ENCODE measurements at regions not wholly inside any gene's neighbourhood (a gene's known extent, or its start where the extent isn't known, plus 50 kb on each side); places are given as distances from the start of the nearest gene placed in this dataset.

DNA sequence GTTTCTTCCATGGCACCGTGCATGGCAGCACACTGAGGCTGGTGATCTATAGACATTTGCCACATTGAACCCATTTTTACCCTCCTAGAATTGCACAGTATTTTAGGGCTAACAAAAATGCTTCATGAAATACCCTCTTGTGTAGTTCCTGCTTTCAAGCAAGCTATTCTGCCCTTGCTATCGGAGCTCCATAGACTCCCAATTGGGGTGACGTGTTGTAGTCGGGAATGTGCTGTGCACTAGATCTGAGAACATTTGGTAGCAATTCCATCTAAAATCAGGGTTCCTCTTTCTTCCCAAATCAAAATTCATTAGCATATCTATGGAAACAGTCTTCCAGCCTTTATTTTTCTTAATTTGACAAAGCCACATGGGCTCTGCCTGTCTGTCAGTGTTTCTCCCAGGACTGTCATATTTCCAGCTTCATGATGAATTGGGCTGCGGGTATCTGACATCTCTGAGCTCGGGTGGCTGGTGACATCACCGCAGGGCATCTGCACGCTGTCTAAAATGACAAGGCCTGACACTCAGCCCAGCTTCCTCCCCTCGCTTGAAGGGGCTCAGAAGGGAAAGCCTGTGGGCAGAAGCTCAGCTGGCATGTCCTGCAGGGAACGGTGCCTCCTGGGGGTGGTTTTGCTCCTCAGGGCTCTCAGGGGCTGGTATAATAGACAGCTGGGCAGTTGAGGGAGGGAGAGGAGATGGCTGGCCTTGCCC is 406.4 kb downstream of the QKI start:
- no peaks in the 10 kb centered on the region for H3K79me2 ChIP-seq
- no peak overlapping the region for H3K4me2 ChIP-seq
- 86% methylated on average over 10 of the region's 10 CpGs for WGBS (ENCODE audit: low lambda C conversion rate, missing lambda C conversion rate)
- H3K9me2 ChIP-seq (replicated peaks; ENCODE audit: insufficient read depth) = no peaks in the 10 kb centered on the region
- no peak overlapping the region for H3K4me3 ChIP-seq
- H4K20me1 ChIP-seq (ENCODE audit: insufficient read depth, poor library complexity, severe bottlenecking) = no peaks in the 10 kb centered on the region
- H2AFZ ChIP-seq = no peak overlapping the region
- no peaks in the 10 kb centered on the region for H3K9me3 ChIP-seq (ENCODE audit: low read depth)
- H3K27ac ChIP-seq = no peak overlapping the region
- H3K4me1 ChIP-seq (ENCODE audit: insufficient read depth) = no peaks in the 10 kb centered on the region
- no peaks in the 10 kb centered on the region for H3K36me3 ChIP-seq (replicated peaks; ENCODE audit: insufficient read depth, low read depth)
- no peaks in the 10 kb centered on the region for H3K27me3 ChIP-seq
- DNase-seq (ENCODE audit: low spot score) = no peak
- TF ChIP-seq EZH2 (IDR thresholded peaks at IDR 0.05; ENCODE audit: borderline replicate concordance) = no peak
- TF ChIP-seq, protein P1, sequence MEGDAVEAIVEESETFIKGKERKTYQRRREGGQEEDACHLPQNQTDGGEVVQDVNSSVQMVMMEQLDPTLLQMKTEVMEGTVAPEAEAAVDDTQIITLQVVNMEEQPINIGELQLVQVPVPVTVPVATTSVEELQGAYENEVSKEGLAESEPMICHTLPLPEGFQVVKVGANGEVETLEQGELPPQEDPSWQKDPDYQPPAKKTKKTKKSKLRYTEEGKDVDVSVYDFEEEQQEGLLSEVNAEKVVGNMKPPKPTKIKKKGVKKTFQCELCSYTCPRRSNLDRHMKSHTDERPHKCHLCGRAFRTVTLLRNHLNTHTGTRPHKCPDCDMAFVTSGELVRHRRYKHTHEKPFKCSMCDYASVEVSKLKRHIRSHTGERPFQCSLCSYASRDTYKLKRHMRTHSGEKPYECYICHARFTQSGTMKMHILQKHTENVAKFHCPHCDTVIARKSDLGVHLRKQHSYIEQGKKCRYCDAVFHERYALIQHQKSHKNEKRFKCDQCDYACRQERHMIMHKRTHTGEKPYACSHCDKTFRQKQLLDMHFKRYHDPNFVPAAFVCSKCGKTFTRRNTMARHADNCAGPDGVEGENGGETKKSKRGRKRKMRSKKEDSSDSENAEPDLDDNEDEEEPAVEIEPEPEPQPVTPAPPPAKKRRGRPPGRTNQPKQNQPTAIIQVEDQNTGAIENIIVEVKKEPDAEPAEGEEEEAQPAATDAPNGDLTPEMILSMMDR (IDR thresholded peaks at IDR 0.05; ENCODE audit: poor library complexity) = no peak
- TF ChIP-seq EZH2phosphoT487 (IDR thresholded peaks at IDR 0.05; ENCODE audit: low read depth, severe bottlenecking, unreplicated experiment) = no peak

DNA sequence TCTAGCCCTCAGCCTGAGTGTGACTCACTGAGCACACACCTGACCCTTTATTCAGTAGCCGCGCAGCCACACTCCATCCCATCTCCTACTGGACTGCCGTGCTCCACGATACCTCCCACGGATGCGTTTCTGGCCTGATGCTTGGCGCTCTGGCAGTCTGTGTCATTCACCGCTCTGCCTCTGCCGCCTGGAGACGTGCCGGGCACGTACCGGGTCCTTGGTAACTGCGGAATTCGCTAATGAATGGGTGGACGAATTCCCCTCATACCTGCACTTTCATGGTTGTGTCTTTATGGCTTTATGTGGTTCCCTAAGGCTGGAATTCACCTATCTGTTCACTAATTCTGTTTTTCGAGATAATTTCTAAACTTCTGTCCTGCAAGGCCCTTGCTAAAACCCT is 405.7 kb downstream of the QKI start:
- Histone ChIP-seq H3K9me3 (ENCODE audit: low read depth) (no peaks in the 10 kb centered on the region), H3K4me1 (ENCODE audit: insufficient read depth) (no peaks in the 10 kb centered on the region), H3K79me2 (no peaks in the 10 kb centered on the region), H2AFZ (no peak overlapping the region), H4K20me1 (ENCODE audit: insufficient read depth, poor library complexity, severe bottlenecking) (no peaks in the 10 kb centered on the region), H3K36me3 (replicated peaks; ENCODE audit: insufficient read depth, low read depth) (no peaks in the 10 kb centered on the region), H3K4me2 (no peak overlapping the region), H3K9me2 (replicated peaks; ENCODE audit: insufficient read depth) (no peaks in the 10 kb centered on the region), H3K27me3 (no peaks in the 10 kb centered on the region), H3K27ac (no peak overlapping the region), H3K4me3 (no peak overlapping the region)
- TF ChIP-seq EZH2phosphoT487 (IDR thresholded peaks at IDR 0.05; ENCODE audit: low read depth, severe bottlenecking, unreplicated experiment) = no peak
- TF ChIP-seq, protein P1 (IDR thresholded peaks at IDR 0.05; ENCODE audit: poor library complexity) = no peak
- TF ChIP-seq EZH2 (IDR thresholded peaks at IDR 0.05; ENCODE audit: borderline replicate concordance) = no peak
- WGBS (ENCODE audit: low lambda C conversion rate, missing lambda C conversion rate) = 95% methylated on average over 17 of the region's 17 CpGs
- no peak for DNase-seq (ENCODE audit: low spot score)

- no peak for TF ChIP-seq EZH2phosphoT487 (IDR thresholded peaks at IDR 0.05; ENCODE audit: low read depth, severe bottlenecking, unreplicated experiment)
- TF ChIP-seq EZH2 (IDR thresholded peaks at IDR 0.05; ENCODE audit: borderline replicate concordance) = no peak
- TF ChIP-seq, protein P1 (IDR thresholded peaks at IDR 0.05; ENCODE audit: poor library complexity) = no peak
- H3K27ac ChIP-seq = no peak overlapping the region
- H3K9me2 ChIP-seq (replicated peaks; ENCODE audit: insufficient read depth) = no peaks in the 10 kb centered on the region
- H4K20me1 ChIP-seq (ENCODE audit: insufficient read depth, poor library complexity, severe bottlenecking) = no peaks in the 10 kb centered on the region
- no peaks in the 10 kb centered on the region for H3K4me1 ChIP-seq (ENCODE audit: insufficient read depth)
- no peaks in the 10 kb centered on the region for H3K79me2 ChIP-seq
- no peak for DNase-seq (ENCODE audit: low spot score)
- no peaks in the 10 kb centered on the region for H3K27me3 ChIP-seq
- H3K4me2 ChIP-seq = no peak overlapping the region
- H3K36me3 ChIP-seq (replicated peaks; ENCODE audit: insufficient read depth, low read depth) = no peaks in the 10 kb centered on the region
- H3K9me3 ChIP-seq (ENCODE audit: low read depth) = no peaks in the 10 kb centered on the region
- no peak overlapping the region for H3K4me3 ChIP-seq
- H2AFZ ChIP-seq = no peak overlapping the region
These were observed 404.2 kb downstream of the QKI start for GRCh38 chr6:163818719-163819118.
